Hepatocyte (in vitro differentiated cells): ENCODE measurements at regions not wholly inside any gene's neighbourhood (a gene's known extent, or its start where the extent isn't known, plus 50 kb on each side); places are given as distances from the start of the nearest gene placed in this dataset.
"Not testable (repeated sequence)": the region's sequence is repeated elsewhere in the genome, so short reads cannot be mapped to it uniquely, and the experiment has no call there.

ENCODE experiments used
- CTCF ChIP-seq: fragments of 200-600 bp; sonication (generic); IDR thresholded peaks from 2 replicates; pipeline ENCODE4 v1.5.1; 2016; ENCODE audit warnings: antibody characterized with exemption, mild to moderate bottlenecking; ENCODE audit not compliant: poor library complexity
- EZH2 ChIP-seq: fragments of 200-600 bp; sonication (generic); IDR thresholded peaks from 2 replicates; pipeline ENCODE4 v1.6.1; 2016; ENCODE audit warnings: antibody characterized with exemption, mild to moderate bottlenecking, borderline replicate concordance
- EZH2phosphoT487 ChIP-seq: fragments of 200-600 bp; sonication (generic); IDR thresholded peaks from one replicate; pipeline ENCODE4 v1.6.1; 2018; ENCODE audit warnings: antibody characterized with exemption, mild to moderate bottlenecking, low read depth, moderate library complexity; ENCODE audit not compliant: unreplicated experiment, severe bottlenecking

- not testable (repeated sequence) for TF ChIP-seq CTCF, EZH2, EZH2phosphoT487
Observed at GRCh38 chr10:27326748-27327147, 86.2 kb upstream of the ACBD5 start.
